CD4-positive, alpha-beta T cell (primary cell): ENCODE measurements at regions not wholly inside any gene's neighbourhood (a gene's known extent, or its start where the extent isn't known, plus 50 kb on each side); places are given as distances from the start of the nearest gene placed in this dataset.

Experiments used
- ATAC-seq: fragments of 200-7000 bp; cut with Tn5 transposase; one replicate; pipeline ENCODE4 v1.10.0; 2022; ENCODE audit warnings: mild to moderate bottlenecking; ENCODE audit not compliant: poor library complexity
- CTCF ChIA-PET: fragments of 350-600 bp; sonication (Branson Sonifier 250); formaldehyde crosslinking; loops from one replicate; lab custom pipeline; 2021; ENCODE audit warnings: antibody characterized with exemption, inconsistent platforms; lab: Charles Lee
- POLR2A ChIA-PET: fragments of 350-600 bp; sonication (Branson Sonifier 250); formaldehyde crosslinking; loops from one replicate; lab custom pipeline; 2021; ENCODE audit warnings: antibody characterized with exemption, inconsistent platforms; lab: Charles Lee
- DNase-seq, 14 experiments: peaks; one replicate each; pipeline ENCODE4 v3.0.0-alpha.2; 2013 to 2020; ENCODE audit warnings: mixed read lengths in 2 of 14
- H3K27ac ChIP-seq, 2 donors: one replicate each; pipeline versions ENCODE4 v1.5.1 to v1.7.0; 2013; ENCODE audit warnings: low read length in 2 of 2, low read depth in 1 of 2, mild to moderate bottlenecking in 1 of 2
- H3K27me3 ChIP-seq, 2 experiments: 1 replicate in 1 of 2; 2 replicates in 1 of 2; pipeline versions ENCODE4 v1.6.1 to v1.7.0; 2013; ENCODE audit warnings: low read length in 2 of 2, control low read depth in 1 of 2, mild to moderate bottlenecking in 1 of 2, moderate library complexity in 1 of 2; ENCODE audit not compliant: insufficient read depth in 2 of 2, control insufficient read depth in 1 of 2
- H3K36me3 ChIP-seq: one replicate; pipeline ENCODE4 v1.6.1; 2013; ENCODE audit warnings: low read length, control low read depth; ENCODE audit not compliant: insufficient read depth
- H3K4me1 ChIP-seq: one replicate; pipeline ENCODE4 v1.6.1; 2013; ENCODE audit warnings: low read length, control low read depth; ENCODE audit not compliant: insufficient read depth
- H3K4me3 ChIP-seq: one replicate; pipeline ENCODE4 v1.5.1; 2013; ENCODE audit warnings: mild to moderate bottlenecking, low read length, moderate library complexity
- H3K9me3 ChIP-seq, 2 experiments: 1 replicate in 1 of 2; 2 replicates in 1 of 2; pipeline versions ENCODE4 v1.6.1 to v1.7.0; 2013; ENCODE audit warnings: low read length in 2 of 2, mild to moderate bottlenecking in 2 of 2, control low read depth in 1 of 2, moderate library complexity in 1 of 2; ENCODE audit not compliant: control insufficient read depth in 1 of 2, insufficient read depth in 1 of 2
- H3K27ac Mint-ChIP-seq: one replicate; pipeline ENCODE4 v1.8.0; 2020; ENCODE audit warnings: mixed read lengths
- H3K27me3 Mint-ChIP-seq: one replicate; pipeline ENCODE4 v1.8.0; 2021; ENCODE audit warnings: mixed read lengths
- H3K36me3 Mint-ChIP-seq: one replicate; pipeline ENCODE4 v1.8.0; 2021; ENCODE audit warnings: low read depth, mixed read lengths
- H3K4me1 Mint-ChIP-seq: one replicate; pipeline ENCODE4 v1.8.0; 2021; ENCODE audit warnings: low read depth, mixed read lengths
- H3K4me3 Mint-ChIP-seq: one replicate; pipeline ENCODE4 v1.8.0; 2020; ENCODE audit warnings: mild to moderate bottlenecking, mixed read lengths
- H3K9me3 Mint-ChIP-seq: one replicate; pipeline ENCODE4 v1.8.0; 2020; ENCODE audit warnings: mixed read lengths
- intact Hi-C, 2 experiments: fragments of 100-400 bp; cut with DNase I in 1 of 2; cut with micrococcal nuclease in 1 of 2; formaldehyde crosslinking; loops; one replicate each; pipeline versions ENCODE4 v1.15.1 to v1.9.0; 2023 to 2025; cut with DNase I, micrococcal nuclease
- TF ChIP-seq, protein P1 (sequence below): fragments of 200-600 bp; IDR thresholded peaks from one replicate; pipeline ENCODE4 v1.8.0; 2022; ENCODE audit warnings: antibody characterized with exemption, mild to moderate bottlenecking

GRCh38 chr6:14634072-14634471 lies 516.5 kb downstream of the CD83 start:
- Histone ChIP-seq H3K36me3 (no peaks in the 10 kb centered on the region), H3K27ac (no peak overlapping the region), H3K27me3 (no peaks in the 10 kb centered on the region), H3K9me3 (no peaks in the 10 kb centered on the region), H3K4me3 (no peak overlapping the region), H3K4me1 (peaks cover 46% of the 10 kb centered on the region)
- intact Hi-C loops, result loop anchor here in 1 of 2 experiments (2.0 to 10.0 kb wide), 3 partner anchors 27 to 359 kb away; no protein-coding TSS in a partner anchor
- POLR2A ChIA-PET, result interaction anchor here (0.6 to 3.5 kb wide), 4 partner anchors 12 to 227 kb away, joined by 3 to 26 read pairs (median 3); no protein-coding TSS in a partner anchor
- no peaks in the 10 kb centered on the region for H3K9me3 Mint-ChIP-seq
- TF ChIP-seq, protein P1, sequence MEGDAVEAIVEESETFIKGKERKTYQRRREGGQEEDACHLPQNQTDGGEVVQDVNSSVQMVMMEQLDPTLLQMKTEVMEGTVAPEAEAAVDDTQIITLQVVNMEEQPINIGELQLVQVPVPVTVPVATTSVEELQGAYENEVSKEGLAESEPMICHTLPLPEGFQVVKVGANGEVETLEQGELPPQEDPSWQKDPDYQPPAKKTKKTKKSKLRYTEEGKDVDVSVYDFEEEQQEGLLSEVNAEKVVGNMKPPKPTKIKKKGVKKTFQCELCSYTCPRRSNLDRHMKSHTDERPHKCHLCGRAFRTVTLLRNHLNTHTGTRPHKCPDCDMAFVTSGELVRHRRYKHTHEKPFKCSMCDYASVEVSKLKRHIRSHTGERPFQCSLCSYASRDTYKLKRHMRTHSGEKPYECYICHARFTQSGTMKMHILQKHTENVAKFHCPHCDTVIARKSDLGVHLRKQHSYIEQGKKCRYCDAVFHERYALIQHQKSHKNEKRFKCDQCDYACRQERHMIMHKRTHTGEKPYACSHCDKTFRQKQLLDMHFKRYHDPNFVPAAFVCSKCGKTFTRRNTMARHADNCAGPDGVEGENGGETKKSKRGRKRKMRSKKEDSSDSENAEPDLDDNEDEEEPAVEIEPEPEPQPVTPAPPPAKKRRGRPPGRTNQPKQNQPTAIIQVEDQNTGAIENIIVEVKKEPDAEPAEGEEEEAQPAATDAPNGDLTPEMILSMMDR, result no peak
- H3K27ac Mint-ChIP-seq, result peak overlapping the region; percentile 90
- H3K27me3 Mint-ChIP-seq, result no peaks in the 10 kb centered on the region
- H3K4me3 Mint-ChIP-seq, result peak overlapping the region; percentile 84
- no peaks in the 10 kb centered on the region for H3K36me3 Mint-ChIP-seq
- DNase-seq (peak in 10 of 14 experiments; percentile 11 to 68 (median 38)), ATAC-seq (peak; percentile 52)
- CTCF ChIA-PET, result no interaction called here
- H3K4me1 Mint-ChIP-seq, result peaks cover 57% of the 10 kb centered on the region

- Mint-ChIP-seq H3K4me3 (peak overlapping the region; percentile 84), H3K27ac (peak overlapping the region; percentile 90), H3K4me1 (peaks cover 66% of the 10 kb centered on the region), H3K9me3 (no peaks in the 10 kb centered on the region), H3K36me3 (no peaks in the 10 kb centered on the region), H3K27me3 (no peaks in the 10 kb centered on the region)
- Histone ChIP-seq H3K4me3 (no peak overlapping the region), H3K27me3 (no peaks in the 10 kb centered on the region), H3K36me3 (no peaks in the 10 kb centered on the region), H3K9me3 (no peaks in the 10 kb centered on the region), H3K4me1 (peaks cover 52% of the 10 kb centered on the region), H3K27ac (peak overlapping the region in 1 of 2 donors; percentile 36)
- ChIA-PET CTCF (no interaction called here), POLR2A (interaction anchor here (0.7 to 3.5 kb wide), 5 partner anchors 13 to 614 kb away, joined by 3 to 26 read pairs (median 9); no protein-coding TSS in a partner anchor)
- TF ChIP-seq, protein P1, result no peak
- DNase-seq (peak in 12 of 14 experiments; percentile 22 to 81 (median 46)), ATAC-seq (peak; percentile 40)
- intact Hi-C loops, result loop anchor here in 1 of 2 experiments (2.0 to 10.0 kb wide), 3 partner anchors 26 to 360 kb away; no protein-coding TSS in a partner anchor
Observed at GRCh38 chr6:14635195-14635594, 517.6 kb downstream of the CD83 start.

- no peaks in the 10 kb centered on the region for H3K36me3 Mint-ChIP-seq
- H3K27ac Mint-ChIP-seq, result peak overlapping the region; percentile 90
- Histone ChIP-seq H3K36me3 (no peaks in the 10 kb centered on the region), H3K4me1 (peaks cover 52% of the 10 kb centered on the region), H3K4me3 (no peak overlapping the region), H3K9me3 (no peaks in the 10 kb centered on the region), H3K27me3 (no peaks in the 10 kb centered on the region), H3K27ac (no peak overlapping the region)
- no peaks in the 10 kb centered on the region for H3K9me3 Mint-ChIP-seq
- ChIA-PET POLR2A (interaction anchor here (0.7 to 3.5 kb wide), 7 partner anchors 14 to 613 kb away, joined by 3 to 26 read pairs (median 5); no protein-coding TSS in a partner anchor), CTCF (interaction anchor here (1.4 kb wide), 1 partner anchor 25 kb away, joined by 3 read pairs; no protein-coding TSS in a partner anchor)
- no peaks in the 10 kb centered on the region for H3K27me3 Mint-ChIP-seq
- intact Hi-C loops, result loop anchor here in 1 of 2 experiments (2.0 to 10.0 kb wide), 3 partner anchors 25 to 361 kb away; no protein-coding TSS in a partner anchor
- H3K4me3 Mint-ChIP-seq, result peak overlapping the region; percentile 84
- TF ChIP-seq, protein P1, result no peak
- ATAC-seq, result peak; percentile 75
- peaks cover 73% of the 10 kb centered on the region for H3K4me1 Mint-ChIP-seq
- DNase-seq, result peak in 5 of 14 experiments; percentile 7 to 65 (median 52)
Observed at GRCh38 chr6:14635934-14636591, 518.5 kb downstream of the CD83 start.
